ENCODE measurements at regions not wholly inside any gene's neighbourhood (a gene's known extent, or its start where the extent isn't known, plus 50 kb on each side); places are given as distances from the start of the nearest gene placed in this dataset.

DNA sequence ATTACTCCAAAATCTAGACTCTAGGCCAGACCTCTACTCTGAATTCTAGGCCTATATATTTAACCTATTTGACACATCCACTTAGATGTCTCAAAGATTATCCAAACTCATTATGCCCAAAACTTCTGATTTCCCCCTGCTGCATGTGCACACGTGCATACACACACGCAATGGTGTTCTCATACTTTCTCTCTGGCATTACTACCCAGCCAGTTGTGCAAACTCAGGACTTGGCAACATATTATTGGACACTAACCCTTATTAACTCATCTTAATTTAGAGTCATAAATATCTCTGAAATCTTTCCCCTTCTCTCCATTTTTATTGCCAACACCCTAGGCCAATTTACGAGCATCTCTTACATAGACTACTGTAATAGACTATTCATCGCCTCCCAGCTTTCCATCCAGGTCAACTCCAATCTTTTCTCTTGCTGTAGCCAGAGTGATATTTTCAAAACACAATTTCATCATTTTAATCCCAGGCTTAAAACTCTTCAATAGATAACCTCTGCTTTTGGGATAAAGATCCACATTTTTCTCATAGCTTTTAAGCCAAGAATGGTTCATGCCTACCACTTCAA is 141.2 kb upstream of the VLDLR start:
- no peak for TF ChIP-seq CTCF (IDR thresholded peaks at IDR 0.05; ENCODE audit: extremely low read depth in 1 of 2, insufficient read depth in 1 of 2, low read depth in 1 of 2, low read length in 2 of 2)
- no peak for TF ChIP-seq POLR2A (IDR thresholded peaks at IDR 0.05; ENCODE audit: low read depth, low read length)
- TF ChIP-seq POLR2AphosphoS5 (IDR thresholded peaks at IDR 0.05; ENCODE audit: insufficient read depth, low read depth, low read length) = no peak
- TF ChIP-seq GATA2 (IDR thresholded peaks at IDR 0.05; ENCODE audit: insufficient read depth, insufficient read length, low read depth, low read length) = no peak
- TF ChIP-seq EZH2 (IDR thresholded peaks at IDR 0.05; ENCODE audit: borderline replicate concordance, low read depth, low read length, severe bottlenecking) = no peak
- TF ChIP-seq MYC (IDR thresholded peaks at IDR 0.05; ENCODE audit: low read depth, low read length) = no peak
- no peak for TF ChIP-seq FOS (IDR thresholded peaks at IDR 0.05; ENCODE audit: borderline replicate concordance, insufficient read depth, low read length)
- no peak for TF ChIP-seq MAX (IDR thresholded peaks at IDR 0.05; ENCODE audit: insufficient read depth, insufficient read length)
- no peak for TF ChIP-seq JUN (IDR thresholded peaks at IDR 0.05; ENCODE audit: borderline replicate concordance, insufficient read depth, insufficient read length, low read depth)
